SU-DHL-6 (cell line): ENCODE measurements at regions not wholly inside any gene's neighbourhood (a gene's known extent, or its start where the extent isn't known, plus 50 kb on each side); places are given as distances from the start of the nearest gene placed in this dataset.

Experiments used
- EZH2phosphoT487 ChIP-seq: fragments of 200-600 bp; sonication (generic), shearing (Covaris generic); conservative IDR thresholded peaks from 2 replicates; pipeline ENCODE4 v1.6.1; 2018; ENCODE audit warnings: mild to moderate bottlenecking, antibody characterized with exemption, low read length, moderate library complexity, mixed read lengths
- TF ChIP-seq, protein P1 (sequence below): fragments of 200-600 bp; sonication (generic); IDR thresholded peaks from one replicate; pipeline ENCODE4 v1.5.1; 2017; ENCODE audit warnings: antibody characterized with exemption, mild to moderate bottlenecking, low read length, moderate library complexity; ENCODE audit not compliant: insufficient read depth, poor library complexity, severe bottlenecking

DNA sequence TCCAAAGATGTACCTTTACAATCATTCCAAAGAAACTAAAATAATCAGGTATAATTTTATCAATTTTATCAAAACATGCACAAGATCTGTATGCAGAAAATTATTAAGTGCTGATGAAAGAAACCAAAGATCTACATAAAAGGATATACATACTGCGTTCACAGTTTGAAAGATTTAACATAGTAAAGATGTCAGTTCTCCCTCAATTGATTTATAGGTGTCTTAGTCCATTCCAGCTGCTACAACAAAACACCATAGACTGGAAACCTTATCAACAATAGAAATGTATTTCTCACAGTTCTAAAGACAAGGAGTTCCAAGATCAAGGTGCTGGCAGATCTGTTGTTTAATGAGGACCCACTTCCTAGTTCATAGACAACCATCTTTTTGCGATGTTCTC is 189.0 kb upstream of the CCDC54 start:
- TF ChIP-seq, protein P1, sequence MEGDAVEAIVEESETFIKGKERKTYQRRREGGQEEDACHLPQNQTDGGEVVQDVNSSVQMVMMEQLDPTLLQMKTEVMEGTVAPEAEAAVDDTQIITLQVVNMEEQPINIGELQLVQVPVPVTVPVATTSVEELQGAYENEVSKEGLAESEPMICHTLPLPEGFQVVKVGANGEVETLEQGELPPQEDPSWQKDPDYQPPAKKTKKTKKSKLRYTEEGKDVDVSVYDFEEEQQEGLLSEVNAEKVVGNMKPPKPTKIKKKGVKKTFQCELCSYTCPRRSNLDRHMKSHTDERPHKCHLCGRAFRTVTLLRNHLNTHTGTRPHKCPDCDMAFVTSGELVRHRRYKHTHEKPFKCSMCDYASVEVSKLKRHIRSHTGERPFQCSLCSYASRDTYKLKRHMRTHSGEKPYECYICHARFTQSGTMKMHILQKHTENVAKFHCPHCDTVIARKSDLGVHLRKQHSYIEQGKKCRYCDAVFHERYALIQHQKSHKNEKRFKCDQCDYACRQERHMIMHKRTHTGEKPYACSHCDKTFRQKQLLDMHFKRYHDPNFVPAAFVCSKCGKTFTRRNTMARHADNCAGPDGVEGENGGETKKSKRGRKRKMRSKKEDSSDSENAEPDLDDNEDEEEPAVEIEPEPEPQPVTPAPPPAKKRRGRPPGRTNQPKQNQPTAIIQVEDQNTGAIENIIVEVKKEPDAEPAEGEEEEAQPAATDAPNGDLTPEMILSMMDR = no peak
- TF ChIP-seq EZH2phosphoT487 = no peak
